ENCODE measurements at regions not wholly inside any gene's neighbourhood (a gene's known extent, or its start where the extent isn't known, plus 50 kb on each side); places are given as distances from the start of the nearest gene placed in this dataset.

DNA sequence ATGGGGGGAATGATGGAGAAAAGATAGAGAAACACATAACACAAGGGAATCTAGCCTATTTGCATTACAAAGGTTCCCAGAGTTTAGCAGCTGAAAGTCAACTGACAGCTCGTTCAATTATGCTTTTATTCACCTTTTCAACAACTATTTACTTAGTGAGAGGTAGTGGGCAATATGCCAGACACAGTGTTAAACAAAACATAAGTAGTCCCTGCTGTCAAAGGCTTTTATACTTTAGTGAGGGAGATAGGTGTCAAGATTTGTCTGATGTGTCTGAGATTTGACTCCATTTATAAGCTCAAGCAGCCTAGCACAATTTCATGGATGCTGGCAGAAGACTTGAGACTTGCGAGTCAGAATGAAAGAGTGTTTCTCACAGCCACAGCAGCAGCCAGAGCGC is 549.0 kb upstream of the VSTM2A start:
- TF ChIP-seq ZNF138 (CRISPR knock-in tag; IDR thresholded peaks at IDR 0.05; ENCODE audit: low read depth) (no peak), EZH2 (conservative IDR thresholded peaks at IDR 0.05; ENCODE audit: low read depth, low read length) (no peak), YY1 (IDR thresholded peaks at IDR 0.05; ENCODE audit: insufficient read depth, insufficient replicate concordance, low read depth, low read length) (no peak), ZNF44 (CRISPR knock-in tag; IDR thresholded peaks at IDR 0.05) (no peak), ZNF546 (CRISPR knock-in tag; conservative IDR thresholded peaks at IDR 0.05) (no peak), NR2F2 (IDR thresholded peaks at IDR 0.05; ENCODE audit: borderline replicate concordance, low read depth) (no peak), RERE (CRISPR knock-in tag; IDR thresholded peaks at IDR 0.05; ENCODE audit: low read depth) (no peak), ZNF589 (CRISPR knock-in tag; conservative IDR thresholded peaks at IDR 0.05) (no peak)
- TF ChIP-seq, protein P1, sequence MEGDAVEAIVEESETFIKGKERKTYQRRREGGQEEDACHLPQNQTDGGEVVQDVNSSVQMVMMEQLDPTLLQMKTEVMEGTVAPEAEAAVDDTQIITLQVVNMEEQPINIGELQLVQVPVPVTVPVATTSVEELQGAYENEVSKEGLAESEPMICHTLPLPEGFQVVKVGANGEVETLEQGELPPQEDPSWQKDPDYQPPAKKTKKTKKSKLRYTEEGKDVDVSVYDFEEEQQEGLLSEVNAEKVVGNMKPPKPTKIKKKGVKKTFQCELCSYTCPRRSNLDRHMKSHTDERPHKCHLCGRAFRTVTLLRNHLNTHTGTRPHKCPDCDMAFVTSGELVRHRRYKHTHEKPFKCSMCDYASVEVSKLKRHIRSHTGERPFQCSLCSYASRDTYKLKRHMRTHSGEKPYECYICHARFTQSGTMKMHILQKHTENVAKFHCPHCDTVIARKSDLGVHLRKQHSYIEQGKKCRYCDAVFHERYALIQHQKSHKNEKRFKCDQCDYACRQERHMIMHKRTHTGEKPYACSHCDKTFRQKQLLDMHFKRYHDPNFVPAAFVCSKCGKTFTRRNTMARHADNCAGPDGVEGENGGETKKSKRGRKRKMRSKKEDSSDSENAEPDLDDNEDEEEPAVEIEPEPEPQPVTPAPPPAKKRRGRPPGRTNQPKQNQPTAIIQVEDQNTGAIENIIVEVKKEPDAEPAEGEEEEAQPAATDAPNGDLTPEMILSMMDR (CRISPR knock-in tag; IDR thresholded peaks at IDR 0.05), result no peak
